ENCODE measurements at regions not wholly inside any gene's neighbourhood (a gene's known extent, or its start where the extent isn't known, plus 50 kb on each side); places are given as distances from the start of the nearest gene placed in this dataset.

DNA sequence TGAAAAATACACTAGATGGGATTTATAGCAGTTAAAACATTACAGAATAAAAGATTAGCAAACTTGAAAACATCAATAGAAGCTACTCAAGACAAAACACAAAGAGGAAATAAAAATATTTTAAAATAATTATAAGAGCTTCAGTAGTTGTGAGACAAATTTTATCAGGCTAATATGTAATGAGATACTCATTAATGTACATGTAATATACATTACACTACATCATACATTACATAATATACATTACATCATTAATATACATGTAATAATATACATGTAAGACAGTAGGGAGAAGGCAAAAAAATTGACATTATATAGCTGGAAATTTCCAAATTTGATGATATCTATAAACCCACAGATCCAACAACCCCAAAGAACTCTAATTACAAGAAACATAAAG, 249.4 kb upstream of the HMGA2 start:
- POLR2A ChIA-PET, result no interaction called here
- Histone ChIP-seq H2AFZ (ENCODE audit: low read depth) (no peak overlapping the region), H3K9me2 (no peaks in the 10 kb centered on the region), H3K79me2 (ENCODE audit: insufficient read depth) (peaks cover 84% of the 10 kb centered on the region), H3K27ac (ENCODE audit: low read depth in 2 of 2, low read length in 1 of 2) (no peak overlapping the region), H4K20me1 (ENCODE audit: insufficient read depth) (no peaks in the 10 kb centered on the region), H3F3A (replicated peaks; ENCODE audit: insufficient read depth) (peaks cover 10% of the 10 kb centered on the region), H3K9ac (no peak overlapping the region), H3K4me2 (no peak overlapping the region), H3K4me1 (ENCODE audit: control insufficient read depth in 1 of 2, insufficient read depth in 2 of 2, low read depth in 1 of 2, low read length in 1 of 2) (peaks cover 0 to 10% of the 10 kb centered on the region in 2 experiments; a peak in 1 of 4 replicates), H3K36me3 (replicated peaks in 1 of 2; ENCODE audit: control insufficient read depth in 1 of 2, insufficient read depth in 2 of 2, low read length in 1 of 2) (peaks cover 0 to 69% of the 10 kb centered on the region in 2 experiments), H3K9me3 (peaks cover 5% of the 10 kb centered on the region; the same call in 1 of the 2 replicates), H3K27me3 (ENCODE audit: insufficient read depth) (no peaks in the 10 kb centered on the region), H3K4me3 (ENCODE audit: low read depth in 2 of 2, low read length in 1 of 2) (no peak overlapping the region)
- CTCF ChIA-PET, result no interaction called here
- no peak for DNase-seq
- TF ChIP-seq, protein P1, sequence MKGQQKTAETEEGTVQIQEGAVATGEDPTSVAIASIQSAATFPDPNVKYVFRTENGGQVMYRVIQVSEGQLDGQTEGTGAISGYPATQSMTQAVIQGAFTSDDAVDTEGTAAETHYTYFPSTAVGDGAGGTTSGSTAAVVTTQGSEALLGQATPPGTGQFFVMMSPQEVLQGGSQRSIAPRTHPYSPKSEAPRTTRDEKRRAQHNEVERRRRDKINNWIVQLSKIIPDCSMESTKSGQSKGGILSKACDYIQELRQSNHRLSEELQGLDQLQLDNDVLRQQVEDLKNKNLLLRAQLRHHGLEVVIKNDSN (IDR thresholded peaks at IDR 0.05; ENCODE audit: borderline replicate concordance, low read depth), result no peak
- no peak for TF ChIP-seq EZH2phosphoT487 (IDR thresholded peaks at IDR 0.05; ENCODE audit: borderline replicate concordance, low read depth)
- no peak for TF ChIP-seq ELF1 (IDR thresholded peaks at IDR 0.05)
- TF ChIP-seq RCOR1 (IDR thresholded peaks at IDR 0.05; ENCODE audit: low read length), result no peak
- TF ChIP-seq MEF2A (IDR thresholded peaks at IDR 0.05; ENCODE audit: borderline replicate concordance, low read depth), result no peak
- no peak for TF ChIP-seq RAD21 (IDR thresholded peaks at IDR 0.05; ENCODE audit: low read length)
- no peak for TF ChIP-seq CHD2 (IDR thresholded peaks at IDR 0.05; ENCODE audit: low read length, partially characterized antibody)
- TF ChIP-seq SMC3 (IDR thresholded peaks at IDR 0.05; ENCODE audit: low read depth, low read length), result no peak
- TF ChIP-seq GABPA (IDR thresholded peaks at IDR 0.05; ENCODE audit: low read depth), result no peak
- no peak for TF ChIP-seq FOSL2 (IDR thresholded peaks at IDR 0.05; ENCODE audit: borderline replicate concordance, low read depth)

DNA sequence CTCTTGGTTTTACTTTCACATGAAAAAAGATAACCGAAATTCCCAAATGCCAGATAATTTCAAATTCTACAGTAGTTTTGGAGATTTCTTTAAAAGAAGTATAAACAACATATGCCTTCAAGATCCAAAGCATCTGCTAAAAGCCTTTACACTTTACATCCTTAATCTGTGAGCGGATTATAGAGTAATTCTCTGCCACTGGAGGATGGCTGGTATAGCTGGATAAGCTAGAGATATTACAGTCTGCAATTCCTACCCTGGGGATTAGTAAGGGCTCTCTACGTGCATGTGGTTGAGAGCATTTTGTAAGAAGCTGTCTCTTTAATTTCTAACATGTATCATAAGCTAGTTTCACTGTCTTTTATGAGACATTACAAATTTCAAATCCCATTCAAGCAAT, 240.3 kb upstream of the HMGA2 start:
- no peak overlapping the region for H3K4me2 ChIP-seq

More for the DNA sequence above, 240.3 kb upstream of the HMGA2 start:
- Histone ChIP-seq H3K27me3 (ENCODE audit: insufficient read depth) (no peaks in the 10 kb centered on the region), H2AFZ (ENCODE audit: low read depth) (no peak overlapping the region), H4K20me1 (ENCODE audit: insufficient read depth) (no peaks in the 10 kb centered on the region), H3K36me3 (replicated peaks in 1 of 2; ENCODE audit: control insufficient read depth in 1 of 2, insufficient read depth in 2 of 2, low read length in 1 of 2) (peaks cover 0 to 32% of the 10 kb centered on the region in 2 experiments), H3K79me2 (ENCODE audit: insufficient read depth) (peaks cover 43% of the 10 kb centered on the region), H3K9ac (no peak overlapping the region), H3K9me2 (no peaks in the 10 kb centered on the region), H3F3A (replicated peaks; ENCODE audit: insufficient read depth) (peaks cover 36% of the 10 kb centered on the region), H3K4me3 (ENCODE audit: low read depth in 2 of 2, low read length in 1 of 2) (no peak overlapping the region), H3K27ac (ENCODE audit: low read depth in 2 of 2, low read length in 1 of 2) (no peak overlapping the region), H3K4me1 (ENCODE audit: control insufficient read depth in 1 of 2, insufficient read depth in 2 of 2, low read depth in 1 of 2, low read length in 1 of 2) (peaks cover 0 to 22% of the 10 kb centered on the region in 2 experiments; a peak in 1 of 4 replicates), H3K9me3 (no peaks in the 10 kb centered on the region)
- no peak for DNase-seq
- TF ChIP-seq EP300 (IDR thresholded peaks at IDR 0.05; ENCODE audit: borderline replicate concordance in 1 of 2, low read depth in 1 of 2, low read length in 1 of 2), result no peak
- CTCF ChIA-PET, result interaction anchor here (0.8 kb wide), 1 partner anchor 26 kb away, joined by 3 read pairs; no protein-coding TSS in a partner anchor
- POLR2A ChIA-PET, result no interaction called here
- 73% methylated on average over 3 of the region's 3 CpGs for WGBS (ENCODE audit: low lambda C conversion rate)

All from SK-N-SH (cell line).